ENCODE measurements at regions not wholly inside any gene's neighbourhood (a gene's known extent, or its start where the extent isn't known, plus 50 kb on each side); places are given as distances from the start of the nearest gene placed in this dataset.
"Not testable (repeated sequence)": the region's sequence is repeated elsewhere in the genome, so short reads cannot be mapped to it uniquely, and the experiment has no call there.

DNA sequence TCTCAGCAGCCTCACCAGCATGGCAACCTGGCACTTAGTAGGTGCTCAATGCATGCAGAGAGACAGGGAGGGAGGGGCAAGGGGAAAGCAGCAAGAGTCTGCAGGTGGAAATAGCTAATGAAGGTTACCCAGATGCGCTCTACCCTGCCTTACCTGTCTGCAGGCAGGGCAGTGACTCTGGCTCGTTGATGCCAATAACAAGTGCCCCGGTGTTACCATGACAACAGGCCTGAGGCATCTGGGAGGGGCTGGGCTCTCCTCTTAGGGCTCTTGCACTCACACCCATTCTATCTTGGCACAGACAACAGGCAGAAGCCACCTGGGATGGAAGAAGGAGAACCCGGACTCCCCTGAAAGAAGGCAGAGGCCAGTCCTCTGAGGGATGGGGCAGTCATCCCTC is 896.0 kb downstream of the TUBA3C start:
- TF ChIP-seq JUNB (IDR thresholded peaks at IDR 0.05; ENCODE audit: unreplicated experiment); POLR2AphosphoS5 (IDR thresholded peaks at IDR 0.05; ENCODE audit: low read depth); EZH2 (IDR thresholded peaks at IDR 0.05; ENCODE audit: low read depth, unreplicated experiment); ZNF114 (CRISPR knock-in tag; IDR thresholded peaks at IDR 0.05): not testable (repeated sequence)
- TF ChIP-seq, protein P1, sequence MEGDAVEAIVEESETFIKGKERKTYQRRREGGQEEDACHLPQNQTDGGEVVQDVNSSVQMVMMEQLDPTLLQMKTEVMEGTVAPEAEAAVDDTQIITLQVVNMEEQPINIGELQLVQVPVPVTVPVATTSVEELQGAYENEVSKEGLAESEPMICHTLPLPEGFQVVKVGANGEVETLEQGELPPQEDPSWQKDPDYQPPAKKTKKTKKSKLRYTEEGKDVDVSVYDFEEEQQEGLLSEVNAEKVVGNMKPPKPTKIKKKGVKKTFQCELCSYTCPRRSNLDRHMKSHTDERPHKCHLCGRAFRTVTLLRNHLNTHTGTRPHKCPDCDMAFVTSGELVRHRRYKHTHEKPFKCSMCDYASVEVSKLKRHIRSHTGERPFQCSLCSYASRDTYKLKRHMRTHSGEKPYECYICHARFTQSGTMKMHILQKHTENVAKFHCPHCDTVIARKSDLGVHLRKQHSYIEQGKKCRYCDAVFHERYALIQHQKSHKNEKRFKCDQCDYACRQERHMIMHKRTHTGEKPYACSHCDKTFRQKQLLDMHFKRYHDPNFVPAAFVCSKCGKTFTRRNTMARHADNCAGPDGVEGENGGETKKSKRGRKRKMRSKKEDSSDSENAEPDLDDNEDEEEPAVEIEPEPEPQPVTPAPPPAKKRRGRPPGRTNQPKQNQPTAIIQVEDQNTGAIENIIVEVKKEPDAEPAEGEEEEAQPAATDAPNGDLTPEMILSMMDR (conservative IDR thresholded peaks at IDR 0.05; ENCODE audit: low read depth in 2 of 2) = not testable (repeated sequence)
